ENCODE measurements at regions not wholly inside any gene's neighbourhood (a gene's known extent, or its start where the extent isn't known, plus 50 kb on each side); places are given as distances from the start of the nearest gene placed in this dataset.

DNA sequence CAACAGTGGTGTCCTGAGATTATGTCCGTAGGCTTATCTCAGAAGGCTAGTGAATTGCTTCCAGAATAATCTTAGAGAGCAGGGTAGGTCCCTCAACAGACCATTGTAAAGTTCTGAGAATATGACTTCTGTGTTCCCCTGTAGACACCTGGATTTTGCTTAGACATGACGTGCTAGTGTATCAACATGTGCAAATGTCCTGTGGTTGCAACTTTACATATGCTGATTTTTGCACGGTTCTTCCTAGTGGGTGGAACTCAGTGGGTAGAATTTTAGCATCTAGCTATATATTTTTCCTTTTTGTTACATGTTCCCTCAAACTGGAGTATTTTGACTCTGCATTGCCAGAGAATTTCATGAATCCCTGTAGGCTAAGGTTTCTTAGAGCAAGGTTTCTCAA is 459.2 kb downstream of the RNF144B start:
- TF ChIP-seq RXRA (IDR thresholded peaks at IDR 0.05; ENCODE audit: insufficient read depth, low read depth, low read length): no peak
- no peak for TF ChIP-seq CTCF (IDR thresholded peaks at IDR 0.05; ENCODE audit: control extremely low read depth in 1 of 3, insufficient read depth in 1 of 3, low read depth in 1 of 3, low read length in 3 of 3)
- TF ChIP-seq BRCA1 (IDR thresholded peaks at IDR 0.05; ENCODE audit: low read depth, low read length): no peak

All from H1 (cell line).